22Rv1 (cell line): ENCODE measurements at regions not wholly inside any gene's neighbourhood (a gene's known extent, or its start where the extent isn't known, plus 50 kb on each side); places are given as distances from the start of the nearest gene placed in this dataset.

ENCODE experiments used
- ZFX ChIP-seq: fragments of 450-650 bp; IDR thresholded peaks from 2 replicates; pipeline ENCODE4 v1.6.1; 2017; ENCODE audit warnings: antibody characterized with exemption, borderline replicate concordance
- TF ChIP-seq, protein P1 (sequence below): fragments of 450-650 bp; IDR thresholded peaks from 2 replicates; pipeline ENCODE4 v1.5.1; 2017; ENCODE audit warnings: mild to moderate bottlenecking

DNA sequence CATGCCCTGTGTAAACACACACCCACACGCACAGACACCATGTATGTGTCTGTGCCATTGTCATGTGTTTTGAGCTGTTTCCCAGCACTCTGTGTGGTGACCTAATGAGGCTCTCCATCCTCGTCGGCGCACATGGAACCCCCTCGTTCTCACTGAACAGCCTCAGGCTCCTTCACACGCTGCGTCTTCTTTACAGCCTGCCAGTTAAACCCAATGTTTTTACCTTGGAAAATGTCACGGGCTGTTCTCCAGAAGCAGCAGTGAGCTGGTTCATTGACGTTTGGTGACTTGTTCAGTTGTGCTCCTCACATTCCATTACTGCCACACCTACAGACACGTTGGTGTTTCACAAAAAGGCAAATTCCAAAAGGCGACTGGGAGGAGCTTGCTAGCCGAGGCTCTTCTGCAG is 201.0 kb upstream of the FOXQ1 start:
- TF ChIP-seq, protein P1, sequence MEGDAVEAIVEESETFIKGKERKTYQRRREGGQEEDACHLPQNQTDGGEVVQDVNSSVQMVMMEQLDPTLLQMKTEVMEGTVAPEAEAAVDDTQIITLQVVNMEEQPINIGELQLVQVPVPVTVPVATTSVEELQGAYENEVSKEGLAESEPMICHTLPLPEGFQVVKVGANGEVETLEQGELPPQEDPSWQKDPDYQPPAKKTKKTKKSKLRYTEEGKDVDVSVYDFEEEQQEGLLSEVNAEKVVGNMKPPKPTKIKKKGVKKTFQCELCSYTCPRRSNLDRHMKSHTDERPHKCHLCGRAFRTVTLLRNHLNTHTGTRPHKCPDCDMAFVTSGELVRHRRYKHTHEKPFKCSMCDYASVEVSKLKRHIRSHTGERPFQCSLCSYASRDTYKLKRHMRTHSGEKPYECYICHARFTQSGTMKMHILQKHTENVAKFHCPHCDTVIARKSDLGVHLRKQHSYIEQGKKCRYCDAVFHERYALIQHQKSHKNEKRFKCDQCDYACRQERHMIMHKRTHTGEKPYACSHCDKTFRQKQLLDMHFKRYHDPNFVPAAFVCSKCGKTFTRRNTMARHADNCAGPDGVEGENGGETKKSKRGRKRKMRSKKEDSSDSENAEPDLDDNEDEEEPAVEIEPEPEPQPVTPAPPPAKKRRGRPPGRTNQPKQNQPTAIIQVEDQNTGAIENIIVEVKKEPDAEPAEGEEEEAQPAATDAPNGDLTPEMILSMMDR = no peak
- TF ChIP-seq ZFX = no peak
